ENCODE measurements at regions not wholly inside any gene's neighbourhood (a gene's known extent, or its start where the extent isn't known, plus 50 kb on each side); places are given as distances from the start of the nearest gene placed in this dataset.
"Not testable (repeated sequence)": the region's sequence is repeated elsewhere in the genome, so short reads cannot be mapped to it uniquely, and the experiment has no call there.

GRCh38 chr7:50914460-50914859 is 131.8 kb upstream of the GRB10 start:
- DNase-seq: no peak
- H3K4me1 Mint-ChIP-seq: no peaks in the 10 kb centered on the region
- no peaks in the 10 kb centered on the region for H3K36me3 Mint-ChIP-seq (ENCODE audit: low read depth)
- no peak overlapping the region for H3K4me3 Mint-ChIP-seq
- H3K27me3 Mint-ChIP-seq (ENCODE audit: low read depth, poor library complexity): no peaks in the 10 kb centered on the region
- peaks cover 3% of the 10 kb centered on the region for H3K9me3 Mint-ChIP-seq
- no peak overlapping the region for H3K27ac Mint-ChIP-seq
- no peak for TF ChIP-seq CTCF (IDR thresholded peaks at IDR 0.05)

DNA sequence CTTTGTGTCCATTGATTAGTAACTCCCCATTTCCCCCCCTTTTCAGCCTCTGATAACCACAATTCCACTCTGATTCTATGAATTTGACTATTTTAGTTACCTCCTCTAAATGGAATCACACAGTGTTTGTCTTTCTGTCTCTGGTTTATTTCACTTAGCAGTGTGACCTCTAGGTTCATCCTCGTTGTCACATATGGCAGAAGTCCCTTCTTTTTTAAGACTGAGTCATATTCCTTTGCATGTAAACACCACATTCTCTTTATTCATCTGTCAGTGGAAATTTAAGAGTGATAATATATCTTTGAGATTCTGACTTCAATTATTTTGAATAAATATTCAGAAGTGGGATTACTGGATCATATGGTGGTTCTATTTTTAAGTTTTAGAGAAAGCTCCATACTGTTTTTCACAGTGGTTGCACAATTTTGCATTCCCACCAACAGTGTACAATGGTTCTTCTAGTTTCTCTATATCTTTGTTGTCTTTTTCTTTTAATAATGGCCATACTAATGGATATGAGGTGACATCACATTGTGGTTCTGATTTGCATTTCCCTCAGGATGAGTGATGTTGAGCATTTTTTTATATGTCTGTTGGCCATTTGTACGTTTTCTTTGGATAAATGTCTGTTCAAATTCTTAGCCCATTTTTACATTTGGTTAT is 126.1 kb upstream of the GRB10 start:
- DNase-seq: no peak
- H3K4me1 Mint-ChIP-seq: no peaks in the 10 kb centered on the region
- H3K27ac Mint-ChIP-seq: no peak overlapping the region
- no peaks in the 10 kb centered on the region for H3K27me3 Mint-ChIP-seq (ENCODE audit: low read depth, poor library complexity)
- H3K36me3 Mint-ChIP-seq (ENCODE audit: low read depth): no peaks in the 10 kb centered on the region
- no peak for TF ChIP-seq CTCF (IDR thresholded peaks at IDR 0.05)
- H3K9me3 Mint-ChIP-seq: peaks cover 31% of the 10 kb centered on the region
- H3K4me3 Mint-ChIP-seq: no peak overlapping the region

DNA sequence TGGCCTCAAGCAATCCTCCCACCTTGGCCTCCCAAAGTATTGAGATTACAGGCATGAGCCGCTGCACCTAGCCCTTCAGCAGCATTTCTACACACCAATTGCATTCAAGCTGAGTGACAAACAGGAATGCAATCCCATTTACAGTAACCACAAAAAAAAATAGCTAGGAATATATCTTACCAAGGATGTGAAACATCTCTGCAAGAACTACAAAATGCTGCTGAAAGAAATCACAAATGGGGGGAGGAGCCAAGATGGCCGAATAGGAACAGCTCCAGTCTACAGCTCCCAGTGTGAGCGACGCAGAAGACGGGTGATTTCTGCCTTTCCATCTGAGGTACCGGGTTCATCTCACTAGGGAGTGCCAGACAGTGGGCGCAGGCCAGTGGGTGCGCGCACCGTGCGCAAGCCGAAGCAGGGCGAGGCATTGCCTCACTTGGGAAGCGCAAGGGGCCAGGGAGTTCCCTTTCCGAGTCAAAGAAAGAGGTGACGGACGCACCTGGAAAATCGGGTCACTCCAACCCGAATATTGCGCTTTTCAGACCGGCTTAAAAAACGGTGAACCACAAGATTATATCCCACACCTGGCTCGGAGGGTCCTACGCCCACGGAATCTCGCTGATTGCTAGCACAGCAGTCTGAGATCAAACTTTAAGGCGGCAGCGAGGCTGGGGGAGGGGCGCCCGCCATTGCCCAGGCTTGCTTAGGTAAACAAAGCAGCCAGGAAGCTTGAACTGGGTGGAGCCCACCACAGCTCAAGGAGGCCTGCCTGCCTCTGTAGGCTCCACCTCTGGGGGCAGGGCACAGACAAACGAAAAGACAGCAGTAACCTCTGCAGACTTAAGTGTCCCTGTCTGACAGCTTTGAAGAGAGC is 116.1 kb upstream of the GRB10 start:
- DNase-seq: peak; percentile 17
- H3K4me3 Mint-ChIP-seq; H3K36me3 Mint-ChIP-seq (ENCODE audit: low read depth); H3K27ac Mint-ChIP-seq; H3K27me3 Mint-ChIP-seq (ENCODE audit: low read depth, poor library complexity): not testable (repeated sequence)
- peaks cover 16% of the 10 kb centered on the region for H3K4me1 Mint-ChIP-seq
- peaks cover 19% of the 10 kb centered on the region for H3K9me3 Mint-ChIP-seq

DNA sequence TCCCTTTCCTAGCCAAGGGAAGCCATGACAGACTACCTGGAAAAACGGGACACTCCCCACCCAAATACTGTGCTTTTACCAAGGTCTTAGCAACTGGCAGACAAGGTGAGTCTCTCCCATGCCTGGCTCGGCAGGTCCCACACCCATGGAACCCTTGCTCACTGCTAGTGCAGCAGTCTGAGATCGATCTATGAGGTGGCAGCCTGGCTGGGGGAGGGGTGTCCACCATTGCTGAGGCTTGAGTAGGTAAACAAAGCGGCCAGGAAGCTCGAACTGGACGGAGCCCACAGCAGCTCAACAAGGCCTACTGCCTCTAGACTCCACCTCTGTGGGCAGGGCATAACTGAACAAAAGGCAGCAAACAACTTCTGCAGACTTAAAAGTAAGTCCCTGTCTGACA is 104.4 kb upstream of the GRB10 start:
- H3K36me3 Mint-ChIP-seq (ENCODE audit: low read depth); DNase-seq; H3K27ac Mint-ChIP-seq; H3K4me1 Mint-ChIP-seq; H3K4me3 Mint-ChIP-seq; H3K27me3 Mint-ChIP-seq (ENCODE audit: low read depth, poor library complexity): not testable (repeated sequence)
- H3K9me3 Mint-ChIP-seq: peaks cover 12% of the 10 kb centered on the region

- Mint-ChIP-seq H3K4me1 (no peaks in the 10 kb centered on the region), H3K27ac (no peak overlapping the region), H3K27me3 (ENCODE audit: low read depth, poor library complexity) (peaks cover 9% of the 10 kb centered on the region), H3K9me3 (peaks cover 15% of the 10 kb centered on the region), H3K36me3 (ENCODE audit: low read depth) (no peaks in the 10 kb centered on the region), H3K4me3 (no peak overlapping the region)
- no peak for TF ChIP-seq CTCF (IDR thresholded peaks at IDR 0.05)
- no peak for DNase-seq
Measured at GRCh38 chr7:50872437-50872836, 89.7 kb upstream of the GRB10 start.

GRCh38 chr7:50869108-50869725 is 86.5 kb upstream of the GRB10 start:
- Mint-ChIP-seq H3K27ac (no peak overlapping the region), H3K9me3 (peaks cover 5% of the 10 kb centered on the region), H3K36me3 (ENCODE audit: low read depth) (no peaks in the 10 kb centered on the region), H3K27me3 (ENCODE audit: low read depth, poor library complexity) (peaks cover 17% of the 10 kb centered on the region), H3K4me3 (no peak overlapping the region), H3K4me1 (peaks cover 7% of the 10 kb centered on the region)
- no peak for TF ChIP-seq CTCF (IDR thresholded peaks at IDR 0.05)
- DNase-seq: no peak

All from nephron progenitor cell (in vitro differentiated cells).